ENCODE measurements at regions not wholly inside any gene's neighbourhood (a gene's known extent, or its start where the extent isn't known, plus 50 kb on each side); places are given as distances from the start of the nearest gene placed in this dataset.
"Not testable (repeated sequence)": the region's sequence is repeated elsewhere in the genome, so short reads cannot be mapped to it uniquely, and the experiment has no call there.

GRCh38 chr7:110461621-110462020, 629.3 kb upstream of the LRRN3 start:
- TF ChIP-seq ZNF830 (tag by site-specific recombination; IDR thresholded peaks at IDR 0.05; ENCODE audit: low read depth), result no peak
- TF ChIP-seq SP3 (tag by site-specific recombination; IDR thresholded peaks at IDR 0.05), result no peak
- no peak for TF ChIP-seq ZNF26 (tag by site-specific recombination; IDR thresholded peaks at IDR 0.05)
- TF ChIP-seq EGR2 (tag by site-specific recombination; IDR thresholded peaks at IDR 0.05; ENCODE audit: low read depth), result no peak
- no peak for TF ChIP-seq ZNF645 (tag by site-specific recombination; IDR thresholded peaks at IDR 0.05)
- no peak for TF ChIP-seq ZNF501 (tag by site-specific recombination; IDR thresholded peaks at IDR 0.05)
- TF ChIP-seq SCRT1 (tag by site-specific recombination; IDR thresholded peaks at IDR 0.05; ENCODE audit: borderline replicate concordance), result no peak
- TF ChIP-seq ZBTB21 (tag by site-specific recombination; IDR thresholded peaks at IDR 0.05), result no peak
- no peak for TF ChIP-seq ZBTB6 (tag by site-specific recombination; IDR thresholded peaks at IDR 0.05)
- TF ChIP-seq ZNF16 (tag by site-specific recombination; IDR thresholded peaks at IDR 0.05; ENCODE audit: low read depth), result no peak
- no peak for TF ChIP-seq ZBTB10 (tag by site-specific recombination; IDR thresholded peaks at IDR 0.05)
- no peak for TF ChIP-seq ZNF335 (tag by site-specific recombination; conservative IDR thresholded peaks at IDR 0.05)
- TF ChIP-seq HOXC10 (CRISPR knock-in tag; IDR thresholded peaks at IDR 0.05), result no peak
- no peak for TF ChIP-seq ZNF391 (tag by site-specific recombination; IDR thresholded peaks at IDR 0.05; ENCODE audit: borderline replicate concordance, low read depth)
- TF ChIP-seq ZNF596 (tag by site-specific recombination; IDR thresholded peaks at IDR 0.05), result no peak
- H3K4me3 ChIP-seq (ENCODE audit: low read depth, low read length), result no peak overlapping the region
- no peaks in the 10 kb centered on the region for H3K4me1 ChIP-seq (ENCODE audit: control insufficient read depth, insufficient read depth, low read length)
- ChIA-PET POLR2A (interaction anchor here (0.6 kb wide), 1 partner anchor 1027 kb away, joined by 6 read pairs; no protein-coding TSS in a partner anchor), CTCF (no interaction called here)
- no peak overlapping the region for H3K27ac ChIP-seq (ENCODE audit: extremely low read depth, low read depth, low read length)
- no peaks in the 10 kb centered on the region for H3K36me3 ChIP-seq (ENCODE audit: control insufficient read depth in 2 of 2, insufficient read depth in 1 of 2, low read length in 2 of 2)
- no peaks in the 10 kb centered on the region for H3K9me3 ChIP-seq (ENCODE audit: control insufficient read depth, insufficient read depth, low read depth, low read length)

GRCh38 chr7:110470420-110470819, 620.5 kb upstream of the LRRN3 start:
- ChIA-PET POLR2A (no interaction called here), CTCF (interaction anchor here (0.6 kb wide), 1 partner anchor 83 kb away, joined by 3 read pairs; no protein-coding TSS in a partner anchor)
- H3K4me3 ChIP-seq (ENCODE audit: low read depth, low read length), result no peak overlapping the region
- no peak for TF ChIP-seq RBAK (tag by site-specific recombination; IDR thresholded peaks at IDR 0.05)
- TF ChIP-seq ZNF37A (tag by site-specific recombination; IDR thresholded peaks at IDR 0.05), result no peak
- TF ChIP-seq ZNF610 (tag by site-specific recombination; IDR thresholded peaks at IDR 0.05; ENCODE audit: borderline replicate concordance), result no peak
- no peak for TF ChIP-seq ZSCAN16 (tag by site-specific recombination; IDR thresholded peaks at IDR 0.05)
- no peak for TF ChIP-seq INSM2 (tag by site-specific recombination; IDR thresholded peaks at IDR 0.05)
- no peak for TF ChIP-seq ZNF133 (tag by site-specific recombination; IDR thresholded peaks at IDR 0.05)
- TF ChIP-seq ZNF514 (tag by site-specific recombination; IDR thresholded peaks at IDR 0.05), result no peak
- no peak for TF ChIP-seq ZBTB21 (tag by site-specific recombination; IDR thresholded peaks at IDR 0.05)
- no peaks in the 10 kb centered on the region for H3K9me3 ChIP-seq (ENCODE audit: control insufficient read depth, insufficient read depth, low read depth, low read length)
- H3K36me3 ChIP-seq (ENCODE audit: control insufficient read depth in 2 of 2, insufficient read depth in 1 of 2, low read length in 2 of 2), result no peaks in the 10 kb centered on the region
- H3K27ac ChIP-seq (ENCODE audit: extremely low read depth, low read depth, low read length), result no peak overlapping the region
- H3K4me1 ChIP-seq (ENCODE audit: control insufficient read depth, insufficient read depth, low read length), result no peaks in the 10 kb centered on the region

- H3K36me3 ChIP-seq (ENCODE audit: control insufficient read depth in 2 of 2, insufficient read depth in 1 of 2, low read length in 2 of 2); H3K9me3 ChIP-seq (ENCODE audit: control insufficient read depth, insufficient read depth, low read depth, low read length); H3K27ac ChIP-seq (ENCODE audit: extremely low read depth, low read depth, low read length); H3K4me3 ChIP-seq (ENCODE audit: low read depth, low read length); H3K4me1 ChIP-seq (ENCODE audit: control insufficient read depth, insufficient read depth, low read length); CTCF ChIA-PET; POLR2A ChIA-PET: not testable (repeated sequence)
Observed at GRCh38 chr7:110472419-110472818, 618.5 kb upstream of the LRRN3 start.
